HG03575 (cell line): ENCODE measurements at regions not wholly inside any gene's neighbourhood (a gene's known extent, or its start where the extent isn't known, plus 50 kb on each side); places are given as distances from the start of the nearest gene placed in this dataset.
A peak's percentile ranks its signal among the peaks of the same experiment; 100 is the strongest.

Source experiments
- ATAC-seq: cut with Tn5 transposase; IDR thresholded peaks from one replicate; pipeline ENCODE4 v1.9.1; 2021; ENCODE audit not compliant: unreplicated experiment, insufficient number of reproducible peaks, low FRiP score; ENCODE audit errors: extremely low read depth

GRCh38 chr4:112766422-112766821 lies 129.5 kb downstream of the LARP7 start:
- ATAC-seq: no peak

- ATAC-seq: no peak
These were observed 130.4 kb downstream of the LARP7 start for GRCh38 chr4:112767386-112767785.

DNA sequence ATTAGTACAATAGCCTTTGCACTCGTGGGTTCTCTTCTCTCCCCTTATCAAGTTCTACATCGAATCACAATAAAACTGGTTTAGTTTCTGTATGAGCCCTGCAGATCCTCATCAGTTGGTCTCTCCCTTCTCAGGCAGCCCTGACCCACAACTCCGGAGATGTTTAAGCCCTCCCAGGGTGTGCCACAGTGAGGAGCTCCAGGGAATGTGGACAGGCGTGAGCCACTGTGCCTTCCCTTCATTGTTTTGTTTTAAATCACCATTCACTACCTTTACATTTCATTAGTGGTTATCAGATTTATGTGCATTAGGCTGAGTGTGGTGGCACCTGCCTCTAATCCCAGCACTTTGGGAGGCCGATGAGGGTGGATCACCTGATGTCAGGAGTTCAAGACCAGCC lies 133.2 kb downstream of the LARP7 start:
- ATAC-seq: no peak

DNA sequence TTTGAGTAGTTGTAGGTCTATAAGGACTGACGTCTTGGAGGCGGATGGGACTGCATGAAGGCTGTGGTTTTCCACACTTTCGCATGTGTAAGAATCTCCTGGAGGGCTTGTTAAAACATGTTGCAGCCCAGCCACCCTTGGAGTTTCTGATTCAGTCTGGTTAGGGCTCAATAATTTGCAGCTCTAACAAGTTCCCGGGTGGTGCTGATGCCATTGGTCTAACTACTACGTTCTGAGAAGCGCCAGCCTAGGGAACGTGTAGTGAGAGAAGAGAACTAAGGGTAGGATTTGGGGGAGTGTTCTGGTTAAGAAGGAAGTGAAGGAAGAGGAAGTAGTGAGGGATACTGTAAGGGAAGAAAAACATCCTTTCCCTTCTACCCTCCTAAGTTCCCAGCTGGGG lies 138.9 kb downstream of the LARP7 start:
- ATAC-seq: no peak

- no peak for ATAC-seq
These were observed 139.6 kb downstream of the LARP7 start for GRCh38 chr4:112776535-112776934.

- ATAC-seq: no peak
These were observed 141.6 kb downstream of the LARP7 start for GRCh38 chr4:112778520-112778919.

GRCh38 chr4:112793033-112793432 lies 156.1 kb downstream of the LARP7 start:
- ATAC-seq: no peak

GRCh38 chr4:112800001-112800400 lies 163.1 kb downstream of the LARP7 start:
- ATAC-seq: no peak

DNA sequence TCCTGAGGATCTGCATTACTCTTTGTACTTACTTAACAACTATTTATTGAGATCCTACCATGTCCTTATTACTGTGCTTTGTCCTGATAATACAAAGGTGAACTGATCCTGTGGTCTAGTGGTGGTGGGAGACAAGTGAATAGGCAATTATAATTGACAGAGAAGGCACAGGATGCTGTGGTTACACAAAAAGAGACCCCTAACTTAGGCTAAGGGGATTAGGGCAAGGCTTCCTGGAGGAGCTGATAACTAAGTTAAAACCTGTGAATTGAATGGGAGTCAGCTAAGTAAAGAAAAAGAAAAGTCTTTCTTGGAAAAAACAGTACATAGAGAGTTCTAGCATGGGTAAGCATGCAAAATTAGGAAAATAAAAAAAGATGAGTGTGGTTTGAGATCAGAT lies 164.4 kb downstream of the LARP7 start:
- ATAC-seq: no peak

DNA sequence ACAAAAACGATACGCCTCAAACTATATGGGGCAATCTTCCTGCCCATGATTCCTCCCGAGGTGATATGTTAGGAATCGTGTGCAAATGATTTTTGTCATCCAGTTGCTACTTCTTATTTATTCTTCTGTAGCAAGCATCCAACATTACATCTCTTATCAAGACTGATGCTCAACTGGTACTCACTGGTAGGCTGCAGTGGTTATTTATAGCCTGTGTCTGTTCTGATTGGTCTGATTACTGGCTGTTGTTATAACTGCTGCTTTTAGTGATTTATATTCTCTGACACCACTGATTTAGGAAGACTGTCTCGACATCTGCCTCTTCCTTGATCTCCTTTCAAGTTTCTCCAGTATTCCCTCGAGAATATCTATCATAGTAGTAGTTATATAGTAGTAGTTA lies 165.8 kb downstream of the LARP7 start:
- ATAC-seq: no peak

- no peak for ATAC-seq
These were observed 170.1 kb downstream of the LARP7 start for GRCh38 chr4:112807083-112807482.

- no peak for ATAC-seq
These were observed 171.1 kb downstream of the LARP7 start for GRCh38 chr4:112808001-112808400.

GRCh38 chr4:112813790-112814189 lies 176.8 kb downstream of the LARP7 start:
- no peak for ATAC-seq

GRCh38 chr4:112817933-112818593 lies 181.1 kb downstream of the LARP7 start:
- peak; percentile 69 for ATAC-seq

- ATAC-seq: peak; percentile 12
These were observed 181.6 kb downstream of the LARP7 start for GRCh38 chr4:112818594-112818965.

DNA sequence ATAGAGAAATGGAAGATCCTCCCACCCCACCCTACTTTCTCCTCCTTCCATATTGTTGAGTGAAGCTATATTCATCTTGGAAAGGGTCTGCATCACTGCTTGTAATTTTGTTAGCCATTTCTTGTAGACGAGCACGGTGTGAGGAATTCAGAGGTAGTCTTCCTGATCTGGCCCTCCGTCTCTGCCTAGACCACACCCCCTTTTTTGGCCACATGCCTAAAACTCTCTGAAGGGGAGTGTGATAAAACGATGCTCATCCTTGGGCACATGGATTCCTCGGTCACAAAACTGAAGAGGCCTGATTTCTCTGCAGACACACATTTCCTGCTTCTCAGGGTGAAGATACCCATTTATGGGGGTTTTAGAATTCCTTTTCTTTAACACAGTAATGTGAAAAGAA lies 182.8 kb downstream of the LARP7 start:
- no peak for ATAC-seq

DNA sequence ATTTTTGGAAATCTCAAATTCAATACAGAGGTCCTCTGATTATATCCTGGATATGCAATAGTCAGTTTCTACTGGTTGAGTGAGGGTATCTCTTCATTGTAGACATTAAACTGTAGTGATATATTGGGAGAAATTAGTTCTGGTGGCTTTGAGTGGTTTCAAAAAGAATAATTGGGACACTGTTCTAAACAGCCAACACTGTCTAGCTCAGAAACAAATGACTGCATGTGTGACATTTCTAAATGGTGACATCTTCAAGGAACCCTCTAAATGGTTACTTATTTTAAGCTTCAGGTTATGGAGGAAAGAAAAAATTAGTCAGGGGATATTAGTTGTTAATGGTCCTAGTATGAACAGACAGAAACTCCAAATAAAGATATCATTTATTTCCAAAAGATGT lies 186.2 kb downstream of the LARP7 start:
- no peak for ATAC-seq

DNA sequence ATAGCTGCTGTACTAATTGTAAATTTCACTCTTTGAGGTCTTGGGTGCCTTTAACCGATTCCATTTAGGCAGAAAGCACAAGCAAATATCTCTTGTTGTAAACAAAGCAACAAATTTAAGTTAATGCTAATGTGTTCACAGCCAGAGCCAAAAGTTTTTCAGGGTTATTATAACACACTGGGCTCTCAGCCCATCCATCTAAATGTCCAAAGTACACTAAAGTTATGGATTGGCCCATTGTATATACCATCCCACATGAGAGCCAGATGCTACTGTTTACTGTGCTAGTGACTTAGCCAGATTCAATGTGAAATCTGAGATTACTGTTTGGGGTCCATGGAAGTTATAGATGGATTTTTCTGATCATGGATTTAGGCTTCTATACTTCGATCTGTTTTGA lies 186.7 kb downstream of the LARP7 start:
- no peak for ATAC-seq

GRCh38 chr4:112830753-112831386 lies 193.9 kb downstream of the LARP7 start:
- no peak for ATAC-seq

GRCh38 chr4:112832493-112832892 lies 195.6 kb downstream of the LARP7 start:
- no peak for ATAC-seq

GRCh38 chr4:112836895-112837294 lies 200.0 kb downstream of the LARP7 start:
- ATAC-seq: no peak
